Astrocyte (in vitro differentiated cells and primary cell): ENCODE measurements at regions not wholly inside any gene's neighbourhood (a gene's known extent, or its start where the extent isn't known, plus 50 kb on each side); places are given as distances from the start of the nearest gene placed in this dataset.

Experiments used
- DNase-seq: peaks from one replicate; pipeline ENCODE4 v3.0.0-alpha.2; 2010; ENCODE audit warnings: low read depth
- FAIRE-seq: peaks from 2 replicates; lab custom pipeline; 2011; peaks lifted over from hg19 to GRCh38; lab: Jason Lieb, UNC
- H2AFZ ChIP-seq: 2 replicates; pipeline ENCODE4 v1.6.0; 2012; ENCODE audit warnings: low read depth, low read length, inconsistent platforms
- H3K27ac ChIP-seq: 2 replicates; pipeline ENCODE4 v1.5.1; 2011; ENCODE audit warnings: low read depth, low read length, inconsistent platforms
- H3K27me3 ChIP-seq: 2 replicates; pipeline ENCODE4 v1.6.0; 2011; ENCODE audit warnings: low read length, inconsistent platforms; ENCODE audit not compliant: insufficient read depth
- H3K36me3 ChIP-seq: 2 replicates; pipeline ENCODE4 v1.5.1; 2011; ENCODE audit warnings: low read length, inconsistent platforms; ENCODE audit not compliant: insufficient read depth
- H3K4me1 ChIP-seq: 2 replicates; pipeline ENCODE4 v1.5.1; 2011; ENCODE audit warnings: low read length, inconsistent platforms; ENCODE audit not compliant: insufficient read depth
- H3K4me2 ChIP-seq: 2 replicates; pipeline ENCODE4 v1.6.0; 2012; ENCODE audit warnings: low read length, inconsistent platforms
- H3K4me3 ChIP-seq: 2 replicates; pipeline ENCODE4 v1.5.1; 2011; ENCODE audit warnings: low read depth, mild to moderate bottlenecking, low read length, inconsistent platforms; ENCODE audit not compliant: insufficient read depth
- H3K79me2 ChIP-seq: 2 replicates; pipeline ENCODE4 v1.6.0; 2012; ENCODE audit warnings: mild to moderate bottlenecking, low read length, inconsistent platforms; ENCODE audit not compliant: insufficient read depth
- H3K9ac ChIP-seq: 2 replicates; pipeline ENCODE4 v1.6.0; 2012; ENCODE audit warnings: mild to moderate bottlenecking, low read length, inconsistent platforms
- H3K9me3 ChIP-seq: 2 replicates; pipeline ENCODE4 v1.5.1; 2012; ENCODE audit warnings: low read depth, mild to moderate bottlenecking, low read length, inconsistent platforms; ENCODE audit not compliant: insufficient read depth
- H4K20me1 ChIP-seq: 2 replicates; pipeline ENCODE4 v1.6.0; 2012; ENCODE audit warnings: low read length, inconsistent platforms; ENCODE audit not compliant: insufficient read depth
- H3K27ac Mint-ChIP-seq: one replicate; pipeline ENCODE4 v1.8.0; 2021; ENCODE audit warnings: mild to moderate bottlenecking, mixed read lengths; ENCODE audit not compliant: unreplicated experiment
- H3K27me3 Mint-ChIP-seq: one replicate; pipeline ENCODE4 v1.8.0; 2021; ENCODE audit warnings: low read depth, mixed read lengths; ENCODE audit not compliant: unreplicated experiment
- H3K36me3 Mint-ChIP-seq: one replicate; pipeline ENCODE4 v1.8.0; 2021; ENCODE audit warnings: low read depth, mixed read lengths; ENCODE audit not compliant: unreplicated experiment
- H3K4me1 Mint-ChIP-seq: one replicate; pipeline ENCODE4 v1.8.0; 2021; ENCODE audit warnings: low read depth, mixed read lengths; ENCODE audit not compliant: unreplicated experiment
- H3K4me3 Mint-ChIP-seq: one replicate; pipeline ENCODE4 v1.8.0; 2021; ENCODE audit warnings: mild to moderate bottlenecking, moderate library complexity, mixed read lengths; ENCODE audit not compliant: unreplicated experiment
- H3K9me3 Mint-ChIP-seq: one replicate; pipeline ENCODE4 v1.8.0; 2021; ENCODE audit warnings: mild to moderate bottlenecking, mixed read lengths; ENCODE audit not compliant: unreplicated experiment
- EZH2 ChIP-seq: IDR thresholded peaks from 2 replicates; pipeline ENCODE4 v1.6.1; 2012; ENCODE audit warnings: mild to moderate bottlenecking, low read length, inconsistent platforms; ENCODE audit not compliant: insufficient read depth
- TF ChIP-seq, protein P1 (sequence below): IDR thresholded peaks from 2 replicates; pipeline ENCODE4 v1.5.1; 2011; ENCODE audit warnings: low read depth, mild to moderate bottlenecking, inconsistent platforms, low read length, moderate library complexity; ENCODE audit not compliant: insufficient read depth

GRCh38 chr2:8018956-8019355 is 662.9 kb upstream of the ID2 start:
- no peak overlapping the region for H3K9ac ChIP-seq
- H3K4me1 ChIP-seq: no peaks in the 10 kb centered on the region
- Mint-ChIP-seq H3K36me3 (no peaks in the 10 kb centered on the region), H3K4me3 (no peak overlapping the region), H3K27ac (no peak overlapping the region), H3K27me3 (peaks cover 4% of the 10 kb centered on the region), H3K9me3 (no peaks in the 10 kb centered on the region), H3K4me1 (no peaks in the 10 kb centered on the region)
- H3K36me3 ChIP-seq: no peaks in the 10 kb centered on the region
- no peaks in the 10 kb centered on the region for H4K20me1 ChIP-seq
- H3K27me3 ChIP-seq: no peaks in the 10 kb centered on the region
- H3K27ac ChIP-seq: no peak overlapping the region
- no peaks in the 10 kb centered on the region for H3K9me3 ChIP-seq
- no peak overlapping the region for H3K4me2 ChIP-seq
- no peak overlapping the region for H2AFZ ChIP-seq
- no peak for DNase-seq
- H3K79me2 ChIP-seq: no peaks in the 10 kb centered on the region
- no peak for FAIRE-seq
- no peak for TF ChIP-seq EZH2
- TF ChIP-seq, protein P1, sequence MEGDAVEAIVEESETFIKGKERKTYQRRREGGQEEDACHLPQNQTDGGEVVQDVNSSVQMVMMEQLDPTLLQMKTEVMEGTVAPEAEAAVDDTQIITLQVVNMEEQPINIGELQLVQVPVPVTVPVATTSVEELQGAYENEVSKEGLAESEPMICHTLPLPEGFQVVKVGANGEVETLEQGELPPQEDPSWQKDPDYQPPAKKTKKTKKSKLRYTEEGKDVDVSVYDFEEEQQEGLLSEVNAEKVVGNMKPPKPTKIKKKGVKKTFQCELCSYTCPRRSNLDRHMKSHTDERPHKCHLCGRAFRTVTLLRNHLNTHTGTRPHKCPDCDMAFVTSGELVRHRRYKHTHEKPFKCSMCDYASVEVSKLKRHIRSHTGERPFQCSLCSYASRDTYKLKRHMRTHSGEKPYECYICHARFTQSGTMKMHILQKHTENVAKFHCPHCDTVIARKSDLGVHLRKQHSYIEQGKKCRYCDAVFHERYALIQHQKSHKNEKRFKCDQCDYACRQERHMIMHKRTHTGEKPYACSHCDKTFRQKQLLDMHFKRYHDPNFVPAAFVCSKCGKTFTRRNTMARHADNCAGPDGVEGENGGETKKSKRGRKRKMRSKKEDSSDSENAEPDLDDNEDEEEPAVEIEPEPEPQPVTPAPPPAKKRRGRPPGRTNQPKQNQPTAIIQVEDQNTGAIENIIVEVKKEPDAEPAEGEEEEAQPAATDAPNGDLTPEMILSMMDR: no peak
- no peak overlapping the region for H3K4me3 ChIP-seq

GRCh38 chr2:8019934-8020333 is 661.9 kb upstream of the ID2 start:
- Histone ChIP-seq H3K27ac (no peak overlapping the region), H2AFZ (no peak overlapping the region), H3K9ac (no peak overlapping the region), H3K79me2 (no peaks in the 10 kb centered on the region), H3K4me1 (no peaks in the 10 kb centered on the region), H4K20me1 (no peaks in the 10 kb centered on the region), H3K36me3 (no peaks in the 10 kb centered on the region), H3K4me3 (no peak overlapping the region), H3K9me3 (no peaks in the 10 kb centered on the region), H3K4me2 (no peak overlapping the region), H3K27me3 (no peaks in the 10 kb centered on the region)
- Mint-ChIP-seq H3K4me3 (no peak overlapping the region), H3K9me3 (no peaks in the 10 kb centered on the region), H3K27me3 (peaks cover 4% of the 10 kb centered on the region), H3K36me3 (no peaks in the 10 kb centered on the region), H3K4me1 (no peaks in the 10 kb centered on the region), H3K27ac (no peak overlapping the region)
- DNase-seq: no peak
- TF ChIP-seq, protein P1: no peak
- TF ChIP-seq EZH2: no peak
- no peak for FAIRE-seq

DNA sequence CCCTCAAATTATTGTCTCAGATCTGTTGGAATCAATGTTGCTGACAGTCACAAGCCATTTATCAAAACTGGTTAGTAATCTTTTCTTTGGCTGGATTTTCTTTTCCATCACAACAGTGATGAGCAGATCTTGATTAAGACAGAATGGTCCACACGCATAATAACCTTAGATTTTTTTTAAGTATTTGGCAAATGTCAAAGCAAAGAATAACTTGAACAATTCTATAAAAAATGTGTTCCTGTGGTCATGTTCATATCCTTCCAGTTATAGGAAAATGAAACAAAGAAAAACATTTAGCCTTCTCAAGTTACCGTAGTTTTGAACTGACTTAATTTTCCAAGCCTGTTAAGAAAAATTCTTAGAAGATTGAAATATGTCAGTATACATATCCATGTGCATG is 659.9 kb upstream of the ID2 start:
- no peak for FAIRE-seq

More for the DNA sequence above, 659.9 kb upstream of the ID2 start:
- no peaks in the 10 kb centered on the region for H3K4me1 Mint-ChIP-seq
- TF ChIP-seq EZH2: no peak
- TF ChIP-seq, protein P1: no peak
- H3K27ac ChIP-seq: no peak overlapping the region
- H3K27me3 Mint-ChIP-seq: peaks cover 8% of the 10 kb centered on the region
- no peaks in the 10 kb centered on the region for H3K27me3 ChIP-seq
- no peaks in the 10 kb centered on the region for H3K79me2 ChIP-seq
- no peak overlapping the region for H3K4me3 Mint-ChIP-seq
- no peak overlapping the region for H3K9ac ChIP-seq
- H3K27ac Mint-ChIP-seq: no peak overlapping the region
- peaks cover under 1% of the 10 kb centered on the region for H3K9me3 Mint-ChIP-seq
- no peak overlapping the region for H3K4me2 ChIP-seq
- H2AFZ ChIP-seq: no peak overlapping the region
- no peak overlapping the region for H3K4me3 ChIP-seq
- H3K36me3 Mint-ChIP-seq: no peaks in the 10 kb centered on the region
- H3K36me3 ChIP-seq: no peaks in the 10 kb centered on the region
- DNase-seq: no peak
- no peaks in the 10 kb centered on the region for H4K20me1 ChIP-seq
- H3K9me3 ChIP-seq: no peaks in the 10 kb centered on the region
- H3K4me1 ChIP-seq: no peaks in the 10 kb centered on the region
